Ascending aorta (tissue), 2 donors: ENCODE measurements at regions not wholly inside any gene's neighbourhood (a gene's known extent, or its start where the extent isn't known, plus 50 kb on each side); places are given as distances from the start of the nearest gene placed in this dataset.
"Not testable (repeated sequence)": the region's sequence is repeated elsewhere in the genome, so short reads cannot be mapped to it uniquely, and the experiment has no call there.

Experiments
- DNase-seq, 2 donors: peaks; one replicate each; pipeline ENCODE4 v3.0.0-alpha.2; 2019; ENCODE audit warnings: low spot score in 2 of 2
- H3K27ac ChIP-seq, 2 donors: fragments of 200-600 bp; sonication (generic); one replicate each; pipeline ENCODE4 v1.5.1; 2016 to 2017; ENCODE audit warnings: mild to moderate bottlenecking in 1 of 2
- H3K27me3 ChIP-seq: fragments of 200-600 bp; sonication (generic); one replicate; pipeline ENCODE4 v1.5.1; 2017
- H3K36me3 ChIP-seq, 2 donors: fragments of 200-600 bp; sonication (generic); one replicate each; pipeline ENCODE4 v1.5.1; 2016
- H3K4me1 ChIP-seq, 2 donors: fragments of 200-600 bp; sonication (generic); one replicate each; pipeline ENCODE4 v1.5.1; 2016 to 2017; ENCODE audit warnings: mild to moderate bottlenecking in 1 of 2
- H3K4me3 ChIP-seq, 2 donors: fragments of 200-600 bp; sonication (generic); one replicate each; pipeline ENCODE4 v1.5.1; 2016 to 2017; ENCODE audit warnings: mild to moderate bottlenecking in 1 of 2
- H3K9me3 ChIP-seq, 2 donors: fragments of 200-600 bp; sonication (generic); one replicate each; pipeline ENCODE4 v1.5.1; 2016
- intact Hi-C: fragments of 100-400 bp; cut with DNase I; formaldehyde crosslinking; loops from one replicate; pipeline ENCODE4 v1.15.1; 2023
- TF ChIP-seq, protein P1 (sequence below), 3 experiments: fragments of 200-600 bp in 2 of 3; fragments of 450-650 bp in 1 of 3; sonication (generic) in 2 of 3; IDR thresholded peaks; one replicate each; pipeline ENCODE4 v1.5.1; 2016 to 2019; ENCODE audit warnings: antibody characterized with exemption in 3 of 3, mild to moderate bottlenecking in 1 of 3, moderate library complexity in 1 of 3

DNA sequence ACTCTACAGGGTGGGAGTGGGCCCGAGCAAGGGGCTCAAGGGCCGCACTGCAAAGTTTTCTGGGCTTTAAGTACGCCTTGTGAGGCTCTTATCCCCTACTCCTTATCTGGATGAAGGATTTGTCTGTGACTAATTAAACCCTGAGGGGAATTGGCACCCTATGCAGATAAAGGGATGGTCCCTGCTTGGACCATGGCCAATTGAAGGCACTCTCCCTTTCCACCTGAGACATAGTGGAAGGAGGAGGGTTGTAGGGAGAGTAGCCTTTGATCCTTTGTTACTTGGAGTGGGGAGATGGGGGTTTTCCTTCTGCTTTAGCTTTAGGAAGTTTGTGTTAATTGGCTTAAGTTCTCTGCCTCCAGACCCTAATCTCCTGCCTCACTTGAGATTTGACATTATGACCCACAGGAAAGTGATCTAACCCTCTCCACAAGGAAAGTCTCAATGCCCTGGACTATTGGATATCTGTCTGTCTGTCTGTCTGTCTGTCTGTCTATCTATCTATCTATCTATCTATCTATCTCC, 1158.8 kb upstream of the SORCS1 start:
- H3K4me1 ChIP-seq = no peaks in the 10 kb centered on the region

DNA sequence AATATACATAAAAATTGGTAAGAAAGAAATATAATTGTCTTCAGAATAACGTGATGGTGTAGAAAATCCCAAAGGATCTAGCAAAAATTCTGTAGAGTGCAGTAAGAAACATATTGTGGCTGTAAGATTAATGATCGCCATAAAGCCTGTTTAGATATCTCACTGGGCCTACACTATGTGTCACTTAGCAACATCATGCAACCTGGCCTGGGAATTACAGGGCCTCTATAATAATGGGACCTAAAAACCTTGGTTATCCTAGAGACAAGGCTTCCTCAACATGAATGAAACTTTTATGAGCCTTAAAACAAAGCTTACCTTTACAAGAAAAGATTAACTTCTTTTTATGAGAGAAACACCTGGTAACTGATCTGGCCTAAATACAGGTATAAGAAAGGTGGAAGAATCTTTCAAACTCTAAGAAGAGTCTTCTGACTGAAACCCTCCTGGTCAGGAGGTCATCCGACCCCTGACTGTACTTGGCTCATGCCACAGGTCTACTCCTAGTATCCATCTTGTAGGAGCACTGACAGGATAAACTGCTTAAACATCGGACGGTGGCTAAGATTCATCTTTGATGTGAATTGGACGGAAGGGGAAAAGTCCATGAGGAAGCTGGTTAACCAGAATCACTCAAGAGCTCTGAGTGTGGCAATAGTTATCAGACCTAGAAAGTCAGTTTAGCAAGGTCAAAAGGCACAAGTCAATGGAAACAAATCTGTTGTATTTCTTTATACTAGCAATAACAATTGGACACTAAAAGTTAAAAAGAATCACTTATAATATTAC, 1155.1 kb upstream of the SORCS1 start:
- Histone ChIP-seq H3K9me3 (no peaks in the 10 kb centered on the region), H3K4me3 (no peak overlapping the region), H3K27ac (no peak overlapping the region), H3K4me1 (no peaks in the 10 kb centered on the region), H3K27me3 (no peaks in the 10 kb centered on the region), H3K36me3 (no peaks in the 10 kb centered on the region)
- TF ChIP-seq, protein P1, sequence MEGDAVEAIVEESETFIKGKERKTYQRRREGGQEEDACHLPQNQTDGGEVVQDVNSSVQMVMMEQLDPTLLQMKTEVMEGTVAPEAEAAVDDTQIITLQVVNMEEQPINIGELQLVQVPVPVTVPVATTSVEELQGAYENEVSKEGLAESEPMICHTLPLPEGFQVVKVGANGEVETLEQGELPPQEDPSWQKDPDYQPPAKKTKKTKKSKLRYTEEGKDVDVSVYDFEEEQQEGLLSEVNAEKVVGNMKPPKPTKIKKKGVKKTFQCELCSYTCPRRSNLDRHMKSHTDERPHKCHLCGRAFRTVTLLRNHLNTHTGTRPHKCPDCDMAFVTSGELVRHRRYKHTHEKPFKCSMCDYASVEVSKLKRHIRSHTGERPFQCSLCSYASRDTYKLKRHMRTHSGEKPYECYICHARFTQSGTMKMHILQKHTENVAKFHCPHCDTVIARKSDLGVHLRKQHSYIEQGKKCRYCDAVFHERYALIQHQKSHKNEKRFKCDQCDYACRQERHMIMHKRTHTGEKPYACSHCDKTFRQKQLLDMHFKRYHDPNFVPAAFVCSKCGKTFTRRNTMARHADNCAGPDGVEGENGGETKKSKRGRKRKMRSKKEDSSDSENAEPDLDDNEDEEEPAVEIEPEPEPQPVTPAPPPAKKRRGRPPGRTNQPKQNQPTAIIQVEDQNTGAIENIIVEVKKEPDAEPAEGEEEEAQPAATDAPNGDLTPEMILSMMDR (IDR thresholded peaks at IDR 0.05) = no peak
- no peak for DNase-seq
- intact Hi-C loops = no loop called here

More for the DNA sequence above, 1158.8 kb upstream of the SORCS1 start:
- Histone ChIP-seq H3K9me3 (no peaks in the 10 kb centered on the region), H3K36me3 (no peaks in the 10 kb centered on the region), H3K27ac (no peak overlapping the region), H3K27me3 (no peaks in the 10 kb centered on the region), H3K4me3 (no peak overlapping the region)
- TF ChIP-seq, protein P1 (IDR thresholded peaks at IDR 0.05) = no peak
- intact Hi-C loops = no loop called here
- no peak for DNase-seq

DNA sequence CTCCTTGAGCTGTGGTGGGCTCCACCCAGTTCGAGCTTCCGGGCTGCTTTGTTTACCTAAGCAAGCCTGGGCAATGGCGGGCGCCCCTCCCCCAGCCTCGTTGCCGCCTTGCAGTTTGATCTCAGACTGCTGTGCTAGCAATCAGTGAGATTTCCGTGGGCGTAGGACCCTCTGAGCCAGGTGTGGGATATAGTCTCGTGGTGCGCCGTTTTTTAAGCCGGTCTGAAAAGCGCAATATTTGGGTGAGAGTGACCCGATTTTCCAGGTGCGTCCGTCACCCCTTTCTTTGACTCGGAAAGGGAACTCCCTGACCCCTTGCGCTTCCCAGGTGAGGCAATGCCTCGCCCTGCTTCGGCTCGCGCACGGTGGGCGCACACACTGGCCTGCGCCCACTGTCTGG, 1151.1 kb upstream of the SORCS1 start:
- H3K27me3 ChIP-seq, H3K36me3 ChIP-seq, H3K9me3 ChIP-seq, H3K4me1 ChIP-seq, H3K27ac ChIP-seq, H3K4me3 ChIP-seq, intact Hi-C loops, DNase-seq: not testable (repeated sequence)

DNA sequence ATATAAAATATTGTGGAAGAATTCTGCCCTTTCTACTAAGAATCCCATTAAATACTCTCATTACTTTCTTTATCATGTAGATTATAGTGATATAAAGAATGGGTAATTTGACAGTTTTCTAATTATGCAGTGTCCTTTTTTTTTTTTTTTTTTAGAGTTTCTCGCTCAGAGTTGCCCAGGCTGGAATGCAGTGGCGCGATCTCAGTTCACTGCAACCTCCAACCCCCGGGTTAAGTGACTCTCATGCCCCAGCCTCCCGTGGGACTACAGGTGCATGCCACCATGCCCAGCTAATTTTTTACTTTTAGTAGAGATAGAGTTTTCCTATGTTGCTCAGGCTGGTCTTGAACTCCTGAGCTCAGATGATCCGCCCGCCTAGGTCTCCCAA, 1143.4 kb upstream of the SORCS1 start:
- Histone ChIP-seq H3K27me3 (no peaks in the 10 kb centered on the region), H3K36me3 (no peaks in the 10 kb centered on the region), H3K4me3 (no peak overlapping the region), H3K9me3 (no peaks in the 10 kb centered on the region), H3K4me1 (no peaks in the 10 kb centered on the region), H3K27ac (no peak overlapping the region)
- intact Hi-C loops = no loop called here
- TF ChIP-seq, protein P1 (IDR thresholded peaks at IDR 0.05) = no peak
- DNase-seq = no peak

DNA sequence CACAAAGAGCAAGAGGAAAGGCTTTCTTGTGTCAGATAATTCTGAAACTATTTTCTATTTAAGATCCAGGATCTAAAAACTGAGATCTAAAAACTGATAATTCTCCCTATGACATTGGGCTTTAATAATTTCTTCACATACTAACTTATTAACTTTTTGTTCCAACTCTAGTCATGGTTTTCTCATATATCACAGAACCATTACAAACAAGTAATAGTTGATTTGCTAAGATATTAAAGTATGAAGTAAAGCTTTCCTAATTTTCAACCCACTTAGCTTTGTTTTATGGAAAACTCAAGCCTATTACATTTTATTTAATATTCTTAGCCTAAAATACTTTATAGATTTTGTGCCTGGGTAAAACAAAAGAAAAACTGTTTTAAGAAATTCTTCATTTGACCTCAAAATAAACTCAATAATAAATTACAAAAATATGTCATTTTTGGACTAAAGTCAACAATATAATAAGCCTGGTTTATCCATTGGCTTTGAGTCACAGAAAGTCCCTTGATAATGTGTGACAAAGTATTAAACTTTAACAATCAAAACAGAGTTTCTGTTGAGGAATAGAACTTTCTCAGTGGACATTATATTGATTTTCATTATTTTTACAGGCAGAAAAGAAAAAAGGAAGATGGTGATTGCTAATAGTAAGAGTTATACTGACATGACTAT, 1142.9 kb upstream of the SORCS1 start:
- TF ChIP-seq, protein P1 (IDR thresholded peaks at IDR 0.05) = no peak
- Histone ChIP-seq H3K9me3 (no peaks in the 10 kb centered on the region), H3K4me1 (no peaks in the 10 kb centered on the region), H3K27ac (no peak overlapping the region), H3K36me3 (no peaks in the 10 kb centered on the region), H3K4me3 (no peak overlapping the region), H3K27me3 (no peaks in the 10 kb centered on the region)
- DNase-seq = no peak
- intact Hi-C loops = no loop called here

DNA sequence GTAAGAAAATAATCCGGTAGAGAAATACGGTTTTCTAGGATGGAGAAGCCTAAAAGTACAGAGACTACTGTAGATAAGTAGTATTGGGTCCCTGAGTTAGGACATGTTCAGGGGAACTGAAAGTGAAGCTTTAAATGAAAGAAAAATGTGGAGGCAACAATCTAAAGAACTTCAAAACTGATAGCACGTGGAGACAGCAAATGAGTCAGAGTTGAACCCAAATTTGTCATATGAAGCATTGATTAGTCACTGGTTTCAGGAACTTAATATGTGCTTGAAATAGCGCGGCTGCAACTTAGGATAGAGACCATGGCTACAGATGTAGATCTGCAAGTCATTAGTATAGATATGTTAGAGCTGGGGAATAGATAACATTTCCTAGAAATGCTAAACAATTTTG, 1138.6 kb upstream of the SORCS1 start:
- Histone ChIP-seq H3K27me3 (no peaks in the 10 kb centered on the region), H3K9me3 (no peaks in the 10 kb centered on the region), H3K36me3 (no peaks in the 10 kb centered on the region), H3K27ac (no peak overlapping the region), H3K4me1 (no peaks in the 10 kb centered on the region), H3K4me3 (no peak overlapping the region)
- intact Hi-C loops = no loop called here
- TF ChIP-seq, protein P1 (IDR thresholded peaks at IDR 0.05) = no peak
- no peak for DNase-seq
